GM12865 (cell line): ENCODE measurements at regions not wholly inside any gene's neighbourhood (a gene's known extent, or its start where the extent isn't known, plus 50 kb on each side); places are given as distances from the start of the nearest gene placed in this dataset.

ENCODE experiments used
- DNase-seq: peaks from one replicate; pipeline ENCODE4 v3.0.0; 2010; ENCODE audit warnings: low read depth
- H3K4me3 ChIP-seq: 2 replicates; pipeline ENCODE4 v1.5.1; 2011; ENCODE audit warnings: mild to moderate bottlenecking, low read depth, low read length, control low read depth
- CTCF ChIP-seq: IDR thresholded peaks from 2 replicates; pipeline ENCODE4 v1.5.1; 2011; ENCODE audit warnings: low read length, control low read depth, low read depth, inconsistent platforms; ENCODE audit not compliant: insufficient read depth; ENCODE audit errors: missing control alignments

DNA sequence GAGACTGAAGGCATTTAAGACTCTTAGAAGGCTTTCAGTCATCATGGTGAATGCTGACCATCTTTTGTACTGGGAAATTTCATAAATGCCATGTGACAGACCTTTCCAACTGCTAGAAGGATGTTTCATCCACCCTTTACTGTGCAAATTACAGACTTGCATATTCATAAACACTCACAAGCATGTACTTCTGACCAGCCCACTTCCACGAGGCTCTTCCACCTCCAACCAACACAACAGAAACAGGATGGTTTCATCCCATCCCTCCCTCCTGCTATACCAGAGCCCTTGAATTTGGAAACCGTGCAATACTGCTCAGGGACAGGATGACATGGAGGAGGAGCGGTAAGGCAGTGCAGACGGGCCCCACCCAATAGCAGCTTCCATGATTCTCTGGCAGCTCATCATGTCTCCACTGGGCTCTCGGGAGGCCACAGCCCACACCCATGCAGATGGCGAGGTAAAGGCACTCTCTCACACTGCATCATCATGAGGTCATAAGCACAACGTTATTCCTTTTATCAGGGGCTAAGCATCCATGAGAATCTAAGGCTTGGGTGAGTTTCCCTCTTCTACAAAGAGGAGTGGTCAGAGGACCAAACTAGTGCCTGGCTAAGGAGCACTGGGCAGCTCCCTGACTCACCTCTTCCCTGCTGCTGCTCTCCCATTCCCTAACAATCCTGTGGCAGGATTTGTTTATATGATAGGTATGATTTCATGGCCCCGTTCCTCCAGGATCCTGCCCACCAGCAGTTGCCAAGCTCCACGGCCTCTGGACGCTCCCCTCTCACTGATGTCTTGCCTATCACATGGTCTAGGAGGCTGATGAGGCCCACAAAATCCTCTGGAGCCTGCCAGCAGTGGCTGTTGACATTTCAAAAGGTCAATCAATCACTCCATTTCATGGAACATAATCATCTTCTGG, 94.4 kb upstream of the FSTL4 start:
- no peak for DNase-seq
- TF ChIP-seq CTCF, result no peak
- no peak overlapping the region for H3K4me3 ChIP-seq

- no peak overlapping the region for H3K4me3 ChIP-seq
- TF ChIP-seq CTCF, result no peak
- DNase-seq, result no peak
Measured at GRCh38 chr5:133705331-133705730, 93.0 kb upstream of the FSTL4 start.

DNA sequence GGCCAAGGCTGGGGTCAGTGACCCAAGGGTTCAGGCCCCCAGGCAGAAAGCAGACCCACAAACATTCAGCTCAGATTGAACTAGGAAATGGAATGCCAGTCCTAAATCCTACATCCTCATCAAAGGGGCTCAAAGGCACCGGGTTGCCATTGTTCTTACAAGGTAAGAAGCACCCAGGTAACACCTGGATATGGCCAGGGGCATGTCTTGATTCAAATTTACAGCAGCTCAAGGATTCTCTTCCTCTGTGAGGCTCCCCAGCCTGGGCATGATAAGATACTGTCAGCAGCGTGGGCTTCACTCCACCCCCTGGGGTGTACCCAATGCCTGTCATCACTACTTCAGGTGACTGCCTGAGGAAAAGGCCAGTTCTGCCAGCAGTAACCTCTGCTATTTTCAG, 92.1 kb upstream of the FSTL4 start:
- no peak overlapping the region for H3K4me3 ChIP-seq
- DNase-seq, result no peak
- TF ChIP-seq CTCF, result no peak

DNA sequence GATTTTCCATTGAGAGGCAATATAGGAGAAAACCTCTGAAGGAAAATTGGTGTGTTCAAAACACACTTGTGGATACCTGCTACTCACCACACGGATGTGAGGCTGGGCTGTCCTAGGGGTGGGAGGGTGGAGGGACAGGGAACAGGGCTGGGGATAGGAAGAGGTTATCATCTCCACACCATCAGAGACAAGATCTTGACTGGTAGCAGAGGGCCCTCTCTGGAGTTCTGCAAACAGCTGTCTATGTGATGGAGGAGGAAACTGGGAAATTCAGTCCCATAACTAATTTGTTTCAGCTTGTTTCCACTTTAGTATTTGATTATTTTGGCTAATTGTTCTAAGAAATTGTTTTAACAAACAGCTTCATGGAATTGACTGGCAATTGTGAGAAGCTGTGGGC, 91.6 kb upstream of the FSTL4 start:
- no peak overlapping the region for H3K4me3 ChIP-seq
- no peak for DNase-seq
- TF ChIP-seq CTCF, result no peak

DNA sequence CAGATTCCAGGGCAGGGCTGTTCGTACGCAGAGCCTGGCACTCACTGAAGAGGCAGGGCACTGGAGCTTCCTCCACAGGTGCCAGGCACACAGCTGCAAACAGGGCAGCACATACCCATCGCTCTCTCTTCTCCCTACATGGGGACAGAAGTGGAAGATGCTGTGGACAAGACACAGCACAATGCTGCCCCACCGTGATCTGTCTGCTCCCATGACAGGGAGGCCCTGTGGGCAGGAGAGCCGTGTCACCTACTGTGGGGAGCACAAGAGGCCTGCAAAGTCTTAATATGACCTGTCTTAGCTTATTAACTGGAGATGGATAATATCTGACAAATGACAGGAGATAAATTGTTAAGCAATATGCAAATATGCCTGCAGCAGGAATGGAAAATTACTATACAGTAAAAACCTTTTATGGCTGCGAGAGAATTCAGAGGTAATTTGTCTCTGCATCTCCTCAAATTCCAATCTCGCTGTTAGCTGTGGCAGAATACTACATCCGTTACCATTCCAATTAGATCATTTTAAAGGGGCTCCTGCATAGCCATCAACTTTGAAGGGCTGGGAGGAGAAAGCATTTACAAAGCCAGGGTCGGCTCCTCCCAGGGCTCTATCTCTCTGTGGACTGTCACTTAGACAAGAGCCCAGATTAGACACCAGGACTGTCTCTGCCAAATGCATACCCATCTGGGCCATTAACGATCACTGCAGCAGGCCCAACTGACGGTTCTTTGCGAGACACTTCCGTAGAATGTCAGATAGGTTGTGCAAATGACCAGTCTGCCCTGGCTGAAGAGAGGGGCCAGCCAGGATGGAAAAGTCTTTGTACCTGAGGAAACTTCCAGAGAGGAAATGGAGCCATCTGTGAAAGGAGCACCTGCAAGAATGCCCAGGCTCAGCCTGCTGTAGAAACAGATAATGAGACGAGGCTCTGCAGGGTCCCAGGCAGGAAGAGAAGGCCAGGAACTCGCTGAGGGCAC, 90.7 kb upstream of the FSTL4 start:
- no peak overlapping the region for H3K4me3 ChIP-seq
- TF ChIP-seq CTCF, result no peak
- DNase-seq, result no peak

DNA sequence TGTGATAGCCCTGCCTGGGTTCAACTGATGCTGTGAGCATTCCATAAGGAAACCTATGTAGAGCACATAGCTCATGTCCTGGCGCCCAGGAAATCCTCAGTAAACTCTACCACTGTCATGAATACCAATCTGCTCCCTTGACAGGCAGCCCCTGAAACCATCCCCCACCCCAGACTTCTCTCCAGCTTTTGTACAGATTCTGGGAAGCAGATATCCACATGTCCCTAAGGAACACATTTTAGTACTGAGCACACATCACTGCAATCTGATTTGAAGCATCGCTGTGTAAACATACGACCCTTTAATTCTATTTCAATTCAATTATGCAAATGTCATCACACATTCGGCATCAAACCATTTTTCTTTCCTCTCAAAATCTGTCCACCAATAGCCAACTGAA, 89.5 kb upstream of the FSTL4 start:
- DNase-seq, result no peak
- H3K4me3 ChIP-seq, result no peak overlapping the region
- no peak for TF ChIP-seq CTCF
